Activated T-helper 17 cell treated with anti-CD3 and anti-CD28 coated beads, Interleukin-2, amount 50 U/mL, for 72 hours (primary cell): ENCODE measurements at regions not wholly inside any gene's neighbourhood (a gene's known extent, or its start where the extent isn't known, plus 50 kb on each side); places are given as distances from the start of the nearest gene placed in this dataset.
"Not testable (repeated sequence)": the region's sequence is repeated elsewhere in the genome, so short reads cannot be mapped to it uniquely, and the experiment has no call there.

ENCODE experiments used
- ATAC-seq: fragments of 150-1000 bp; cut with Tn5 transposase; replicated peaks from 2 replicates; pipeline ENCODE4 v1.10.0; 2021; ENCODE audit warnings: mild to moderate bottlenecking, moderate library complexity
- H3K27ac Mint-ChIP-seq: one replicate; pipeline ENCODE4 v1.8.0; 2022; ENCODE audit warnings: mixed read lengths
- H3K27me3 Mint-ChIP-seq: one replicate; pipeline ENCODE4 v1.8.0; 2022; ENCODE audit warnings: mixed read lengths
- H3K36me3 Mint-ChIP-seq: one replicate; pipeline ENCODE4 v1.8.0; 2022; ENCODE audit warnings: low read depth, mild to moderate bottlenecking, mixed read lengths
- H3K4me1 Mint-ChIP-seq: one replicate; pipeline ENCODE4 v1.8.0; 2022; ENCODE audit warnings: mixed read lengths
- H3K4me3 Mint-ChIP-seq: one replicate; pipeline ENCODE4 v1.8.0; 2022; ENCODE audit warnings: mild to moderate bottlenecking, mixed read lengths
- H3K9me3 Mint-ChIP-seq: one replicate; pipeline ENCODE4 v1.8.0; 2022; ENCODE audit warnings: mixed read lengths

DNA sequence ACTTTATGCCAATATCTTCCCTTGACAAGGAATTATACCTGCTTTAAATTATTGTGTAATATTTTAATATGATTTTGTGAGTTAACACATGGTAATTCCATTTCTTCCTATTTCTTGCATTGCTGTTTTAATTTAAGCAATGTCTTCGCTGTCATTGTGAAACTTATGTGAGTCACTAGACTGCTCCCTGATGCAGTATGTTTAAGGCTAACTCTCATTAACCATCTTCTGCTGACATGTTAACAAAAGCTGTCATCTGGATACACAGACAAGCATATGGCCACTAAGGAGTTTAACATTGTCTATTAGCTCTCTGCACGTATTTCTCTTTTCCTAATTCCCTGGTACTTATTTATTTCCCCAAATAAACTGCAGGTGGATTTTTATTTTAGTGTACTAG lies 980.8 kb upstream of the CTNND2 start:
- Mint-ChIP-seq H3K9me3 (peaks cover 13% of the 10 kb centered on the region), H3K36me3 (no peaks in the 10 kb centered on the region), H3K4me3 (no peak overlapping the region), H3K4me1 (no peaks in the 10 kb centered on the region), H3K27me3 (no peaks in the 10 kb centered on the region), H3K27ac (no peak overlapping the region)
- ATAC-seq = no peak

GRCh38 chr5:12883395-12883794 lies 979.1 kb upstream of the CTNND2 start:
- no peak overlapping the region for H3K27ac Mint-ChIP-seq
- H3K4me3 Mint-ChIP-seq = no peak overlapping the region
- ATAC-seq = no peak
- H3K27me3 Mint-ChIP-seq = no peaks in the 10 kb centered on the region
- peaks cover 13% of the 10 kb centered on the region for H3K9me3 Mint-ChIP-seq
- H3K36me3 Mint-ChIP-seq = no peaks in the 10 kb centered on the region
- no peaks in the 10 kb centered on the region for H3K4me1 Mint-ChIP-seq

DNA sequence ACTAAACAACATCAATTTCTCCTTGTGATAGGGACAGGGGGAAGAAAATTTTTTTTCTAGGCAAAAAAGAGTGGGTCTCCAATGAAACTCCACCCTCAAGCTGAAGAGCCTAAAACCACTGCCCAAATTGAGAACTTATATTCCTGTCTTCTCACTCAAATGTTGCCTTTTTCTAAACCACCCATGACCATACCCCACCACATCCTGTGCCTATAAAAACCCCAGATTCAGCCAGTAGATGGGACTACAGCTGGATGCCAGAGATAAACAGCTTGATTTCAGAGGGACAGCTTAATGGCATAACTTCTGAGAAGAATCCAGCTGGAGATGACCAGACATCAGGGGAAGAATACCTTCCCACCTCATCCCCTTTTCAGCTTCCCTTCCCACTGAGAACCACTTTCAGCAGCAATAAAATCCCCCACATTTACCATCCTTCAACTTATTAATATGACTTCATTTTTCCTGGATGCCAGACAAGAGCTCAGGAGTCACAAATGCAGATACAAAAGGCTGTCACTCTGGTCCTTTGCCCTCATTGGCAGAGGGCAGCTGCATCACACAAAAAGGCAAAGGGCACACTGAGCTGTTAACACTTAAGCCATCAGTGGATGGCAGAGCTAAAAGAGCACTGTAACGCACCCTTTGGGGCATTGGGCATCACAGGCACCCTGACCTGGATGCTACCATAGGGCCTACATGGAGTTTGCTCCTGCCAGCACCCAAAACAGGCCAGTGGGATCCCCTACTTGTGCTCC lies 972.5 kb upstream of the CTNND2 start:
- H3K27me3 Mint-ChIP-seq = no peaks in the 10 kb centered on the region
- H3K4me1 Mint-ChIP-seq = no peaks in the 10 kb centered on the region
- ATAC-seq = no peak
- no peak overlapping the region for H3K27ac Mint-ChIP-seq
- no peaks in the 10 kb centered on the region for H3K36me3 Mint-ChIP-seq
- H3K4me3 Mint-ChIP-seq = no peak overlapping the region
- peaks cover 8% of the 10 kb centered on the region for H3K9me3 Mint-ChIP-seq

DNA sequence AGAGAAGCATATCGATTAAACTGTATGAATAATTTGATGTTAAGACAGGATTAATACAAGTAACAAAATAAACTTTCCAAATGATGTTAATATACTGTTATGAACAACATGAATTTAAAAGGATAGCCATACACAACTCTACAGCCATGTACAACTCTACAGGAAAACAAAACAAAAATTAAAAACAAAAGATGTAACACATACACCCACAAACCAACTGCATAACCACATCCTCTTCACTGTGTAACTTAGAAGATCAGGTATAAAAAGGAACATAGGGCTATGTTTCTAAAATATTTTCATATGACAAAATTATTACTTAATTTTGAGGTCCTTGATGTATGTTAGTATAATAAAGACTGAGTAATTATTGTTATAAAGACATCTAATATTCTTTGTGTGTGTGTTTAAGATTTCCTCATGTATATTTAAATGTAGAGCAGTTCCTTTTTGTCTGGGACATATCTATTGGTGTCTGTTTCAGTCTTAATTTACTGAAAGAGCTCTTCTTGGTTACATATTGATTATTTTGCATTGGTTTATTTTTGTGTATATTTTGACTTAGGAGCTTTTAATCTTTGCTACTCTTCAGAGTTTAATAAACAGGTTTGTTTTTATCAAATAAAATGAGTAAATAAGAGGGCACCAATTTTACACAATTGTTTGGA lies 966.8 kb upstream of the CTNND2 start:
- Mint-ChIP-seq H3K4me3 (no peak overlapping the region), H3K4me1 (no peaks in the 10 kb centered on the region), H3K27me3 (no peaks in the 10 kb centered on the region), H3K9me3 (peaks cover 12% of the 10 kb centered on the region), H3K27ac (no peak overlapping the region), H3K36me3 (no peaks in the 10 kb centered on the region)
- no peak for ATAC-seq

DNA sequence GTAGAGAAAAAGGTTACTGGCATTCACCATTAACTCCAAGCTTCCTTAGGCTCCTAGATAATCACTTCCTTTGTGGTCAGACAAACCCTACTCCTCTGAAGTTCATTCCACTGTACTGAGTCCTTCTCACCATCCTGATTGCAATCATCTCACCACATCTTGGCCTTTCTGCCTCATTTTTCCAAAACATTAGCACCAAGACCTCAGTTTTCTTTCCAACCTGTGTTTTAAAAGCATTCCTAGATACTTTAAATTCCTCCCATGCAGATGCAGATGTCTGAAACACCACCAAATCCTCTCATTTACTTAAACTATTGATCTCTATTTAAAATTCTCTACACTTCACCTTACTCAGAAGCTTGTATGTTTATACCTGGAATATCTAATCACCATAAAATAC lies 961.3 kb upstream of the CTNND2 start:
- ATAC-seq = no peak
- peaks cover 8% of the 10 kb centered on the region for H3K9me3 Mint-ChIP-seq
- H3K36me3 Mint-ChIP-seq = no peaks in the 10 kb centered on the region
- H3K4me1 Mint-ChIP-seq = no peaks in the 10 kb centered on the region
- H3K27ac Mint-ChIP-seq = no peak overlapping the region
- no peaks in the 10 kb centered on the region for H3K27me3 Mint-ChIP-seq
- H3K4me3 Mint-ChIP-seq = no peak overlapping the region

GRCh38 chr5:12861886-12862654 lies 957.8 kb upstream of the CTNND2 start:
- Mint-ChIP-seq H3K27me3 (no peaks in the 10 kb centered on the region), H3K9me3 (peaks cover 16% of the 10 kb centered on the region), H3K4me1 (no peaks in the 10 kb centered on the region), H3K27ac (no peak overlapping the region), H3K36me3 (no peaks in the 10 kb centered on the region), H3K4me3 (no peak overlapping the region)
- ATAC-seq = no peak

GRCh38 chr5:12856105-12856504 lies 951.9 kb upstream of the CTNND2 start:
- not testable (repeated sequence) for H3K4me3 Mint-ChIP-seq, H3K36me3 Mint-ChIP-seq, ATAC-seq, H3K4me1 Mint-ChIP-seq, H3K27me3 Mint-ChIP-seq, H3K27ac Mint-ChIP-seq
- peaks cover 19% of the 10 kb centered on the region for H3K9me3 Mint-ChIP-seq

GRCh38 chr5:12854386-12854785 lies 950.1 kb upstream of the CTNND2 start:
- no peak overlapping the region for H3K27ac Mint-ChIP-seq
- peaks cover 15% of the 10 kb centered on the region for H3K9me3 Mint-ChIP-seq
- H3K36me3 Mint-ChIP-seq = no peaks in the 10 kb centered on the region
- ATAC-seq = no peak
- no peaks in the 10 kb centered on the region for H3K27me3 Mint-ChIP-seq
- H3K4me1 Mint-ChIP-seq = no peaks in the 10 kb centered on the region
- H3K4me3 Mint-ChIP-seq = no peak overlapping the region

GRCh38 chr5:12851761-12852160 lies 947.5 kb upstream of the CTNND2 start:
- Mint-ChIP-seq H3K4me3 (no peak overlapping the region), H3K4me1 (no peaks in the 10 kb centered on the region), H3K27ac (no peak overlapping the region), H3K36me3 (no peaks in the 10 kb centered on the region), H3K9me3 (peaks cover 13% of the 10 kb centered on the region), H3K27me3 (no peaks in the 10 kb centered on the region)
- ATAC-seq = no peak

- Mint-ChIP-seq H3K4me3 (no peak overlapping the region), H3K4me1 (no peaks in the 10 kb centered on the region), H3K9me3 (peaks cover 8% of the 10 kb centered on the region), H3K36me3 (no peaks in the 10 kb centered on the region), H3K27ac (no peak overlapping the region), H3K27me3 (no peaks in the 10 kb centered on the region)
- no peak for ATAC-seq
Measured at GRCh38 chr5:12848709-12849108, 944.5 kb upstream of the CTNND2 start.

DNA sequence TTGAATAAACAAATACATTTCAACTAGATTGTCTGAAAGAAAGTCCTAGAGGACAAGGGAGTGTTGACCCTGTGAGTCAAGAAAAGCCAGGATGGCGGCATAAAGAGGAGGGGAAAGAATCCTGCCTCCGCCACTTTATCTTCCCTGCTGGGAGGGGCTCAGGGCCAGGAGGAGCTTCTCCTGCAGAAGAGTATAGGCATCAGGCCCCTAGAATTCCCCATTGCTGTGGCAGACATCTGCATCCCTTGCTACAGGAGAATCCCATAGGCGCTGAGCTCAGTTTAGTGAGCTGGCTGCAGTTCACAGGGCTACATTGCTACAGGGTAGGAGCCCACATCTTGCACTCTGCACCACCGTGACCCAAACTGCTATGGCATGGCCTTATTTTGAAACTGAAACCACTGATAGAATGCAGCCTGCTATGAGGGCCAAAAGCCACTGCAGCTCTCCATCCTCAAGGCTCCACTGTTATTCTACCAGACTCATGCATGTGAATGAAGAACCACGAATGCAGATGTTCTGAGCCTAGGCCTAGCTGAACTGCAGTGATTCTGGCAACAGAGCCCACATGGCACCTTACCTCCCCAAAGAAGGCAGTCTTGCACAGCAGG lies 941.4 kb upstream of the CTNND2 start:
- ATAC-seq = no peak
- Mint-ChIP-seq H3K9me3 (peaks cover 10% of the 10 kb centered on the region), H3K4me1 (no peaks in the 10 kb centered on the region), H3K27ac (no peak overlapping the region), H3K27me3 (no peaks in the 10 kb centered on the region), H3K36me3 (no peaks in the 10 kb centered on the region), H3K4me3 (no peak overlapping the region)

- H3K27me3 Mint-ChIP-seq = no peaks in the 10 kb centered on the region
Measured at GRCh38 chr5:12840972-12841371, 936.7 kb upstream of the CTNND2 start.

GRCh38 chr5:12837592-12837991 lies 933.3 kb upstream of the CTNND2 start:
- no peak for ATAC-seq
- H3K36me3 Mint-ChIP-seq = no peaks in the 10 kb centered on the region
- no peak overlapping the region for H3K27ac Mint-ChIP-seq
- no peaks in the 10 kb centered on the region for H3K4me1 Mint-ChIP-seq
- H3K9me3 Mint-ChIP-seq = peaks cover 23% of the 10 kb centered on the region
- H3K4me3 Mint-ChIP-seq = no peak overlapping the region
- no peaks in the 10 kb centered on the region for H3K27me3 Mint-ChIP-seq

More at GRCh38 chr5:12840972-12841371, 936.7 kb upstream of the CTNND2 start:
- ATAC-seq = no peak
- Mint-ChIP-seq H3K4me3 (no peak overlapping the region), H3K27ac (no peak overlapping the region), H3K4me1 (no peaks in the 10 kb centered on the region), H3K36me3 (no peaks in the 10 kb centered on the region), H3K9me3 (peaks cover 16% of the 10 kb centered on the region)

DNA sequence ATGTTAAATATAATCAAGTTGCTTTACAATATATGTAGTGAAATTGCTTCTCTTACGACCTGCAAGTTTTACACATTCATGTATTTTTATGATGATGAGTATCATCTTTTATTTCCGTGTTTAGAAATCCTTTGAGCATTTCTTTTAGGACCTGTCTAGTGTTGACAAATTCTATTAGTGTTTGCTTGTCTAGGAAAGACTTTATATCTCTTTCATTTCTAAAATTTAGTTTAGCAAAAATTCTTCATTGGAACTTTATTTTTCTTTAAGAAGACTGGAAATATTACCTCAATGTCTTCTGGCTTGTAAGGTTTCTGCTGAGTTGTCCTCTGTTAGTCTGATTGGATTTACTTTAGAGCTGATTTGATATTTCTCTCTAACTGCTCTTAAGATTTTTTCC lies 920.9 kb upstream of the CTNND2 start:
- Mint-ChIP-seq H3K27me3 (no peaks in the 10 kb centered on the region), H3K36me3 (no peaks in the 10 kb centered on the region), H3K4me3 (no peak overlapping the region), H3K9me3 (peaks cover 38% of the 10 kb centered on the region), H3K4me1 (no peaks in the 10 kb centered on the region), H3K27ac (no peak overlapping the region)
- no peak for ATAC-seq
